Tibial nerve (tissue), 4 donors: ENCODE measurements at regions not wholly inside any gene's neighbourhood (a gene's known extent, or its start where the extent isn't known, plus 50 kb on each side); places are given as distances from the start of the nearest gene placed in this dataset.

Experiments used
- DNase-seq, 2 donors: peaks; one replicate each; pipeline ENCODE4 v3.0.0-alpha.2; 2019; ENCODE audit warnings: low spot score in 2 of 2
- H3K27ac ChIP-seq, 4 donors: fragments of 200-600 bp; sonication (generic) in 3 of 4; one replicate each; pipeline ENCODE4 v1.5.1; 2017 to 2019; ENCODE audit warnings: mild to moderate bottlenecking in 1 of 4
- H3K27me3 ChIP-seq, 2 donors: fragments of 200-600 bp; sonication (generic) in 1 of 2; one replicate each; pipeline versions ENCODE4 v1.5.1 to v1.6.0; 2017 to 2019
- H3K36me3 ChIP-seq, 3 donors: fragments of 200-600 bp; sonication (generic); one replicate each; pipeline ENCODE4 v1.5.1; 2018 to 2019
- H3K4me1 ChIP-seq, 4 donors: fragments of 200-600 bp; sonication (generic) in 3 of 4; one replicate each; pipeline ENCODE4 v1.5.1; 2017 to 2019
- H3K4me3 ChIP-seq, 4 donors: fragments of 200-600 bp; sonication (generic) in 3 of 4; one replicate each; pipeline ENCODE4 v1.5.1; 2017 to 2019; ENCODE audit warnings: mild to moderate bottlenecking in 1 of 4, moderate library complexity in 1 of 4
- H3K9me3 ChIP-seq, 4 donors: fragments of 200-600 bp; sonication (generic) in 3 of 4; one replicate each; pipeline ENCODE4 v1.5.1; 2017 to 2019
- CTCF ChIP-seq, 5 experiments: fragments of 200-600 bp in 3 of 5; fragments of 450-650 bp in 2 of 5; sonication (generic) in 3 of 5; IDR thresholded peaks; one replicate each; pipeline ENCODE4 v1.5.1; 2016 to 2019; ENCODE audit warnings: antibody characterized with exemption in 5 of 5, mild to moderate bottlenecking in 3 of 5, moderate library complexity in 2 of 5
- EP300 ChIP-seq, 2 donors: sonication (generic); formaldehyde crosslinking; IDR thresholded peaks; one replicate each; pipeline ENCODE4 v1.6.1; 2017; ENCODE audit warnings: antibody characterized with exemption in 2 of 2, mild to moderate bottlenecking in 1 of 2
- POLR2A ChIP-seq, 2 donors: fragments of 450-650 bp; IDR thresholded peaks; one replicate each; pipeline ENCODE4 v1.6.1; 2017; ENCODE audit warnings: antibody characterized with exemption in 2 of 2, mild to moderate bottlenecking in 2 of 2, moderate library complexity in 2 of 2
- WGBS, 2 donors: methylation state at CpG; one replicate each; pipeline ENCODE4 v1.1.5; 2018; 5-methylcytosine and 5-hydroxymethylcytosine counted together

- H3K27ac ChIP-seq: no peak overlapping the region
- 72 to 73% methylated on average over 17 of the region's 17 CpGs for WGBS, 2 donors
- H3K36me3 ChIP-seq: no peaks in the 10 kb centered on the region
- no peak overlapping the region for H3K4me3 ChIP-seq
- no peak for TF ChIP-seq CTCF (IDR thresholded peaks at IDR 0.05)
- no peak for TF ChIP-seq EP300 (IDR thresholded peaks at IDR 0.05)
- TF ChIP-seq POLR2A (IDR thresholded peaks at IDR 0.05): no peak
- peaks cover 0 to 7% (median 0%) of the 10 kb centered on the region in 4 donors for H3K9me3 ChIP-seq
- H3K27me3 ChIP-seq: no peaks in the 10 kb centered on the region
- H3K4me1 ChIP-seq: peaks cover 0 to 18% (median 0%) of the 10 kb centered on the region in 4 donors
- DNase-seq: no peak
These were observed 156.8 kb downstream of the DLL1 start for GRCh38 chr6:170134031-170134470.

GRCh38 chr6:170132561-170132991 lies 158.3 kb downstream of the DLL1 start:
- Histone ChIP-seq H3K27me3 (no peaks in the 10 kb centered on the region), H3K4me1 (peaks cover 0 to 14% (median 0%) of the 10 kb centered on the region in 4 donors), H3K9me3 (peaks cover 0 to 7% (median 0%) of the 10 kb centered on the region in 4 donors), H3K36me3 (no peaks in the 10 kb centered on the region), H3K27ac (no peak overlapping the region), H3K4me3 (no peak overlapping the region)
- DNase-seq: no peak
- 86 to 87% methylated on average over 10 of the region's 10 CpGs for WGBS, 2 donors
- TF ChIP-seq EP300 (IDR thresholded peaks at IDR 0.05): no peak
- TF ChIP-seq CTCF (IDR thresholded peaks at IDR 0.05): no peak
- TF ChIP-seq POLR2A (IDR thresholded peaks at IDR 0.05): no peak

GRCh38 chr6:170132011-170132521 lies 158.8 kb downstream of the DLL1 start:
- Histone ChIP-seq H3K27ac (no peak overlapping the region), H3K36me3 (no peaks in the 10 kb centered on the region), H3K4me3 (no peak overlapping the region), H3K27me3 (no peaks in the 10 kb centered on the region), H3K4me1 (peaks cover 0 to 13% (median 0%) of the 10 kb centered on the region in 4 donors), H3K9me3 (peaks cover 0 to 7% (median 0%) of the 10 kb centered on the region in 4 donors)
- TF ChIP-seq POLR2A (IDR thresholded peaks at IDR 0.05) (no peak), EP300 (IDR thresholded peaks at IDR 0.05) (no peak), CTCF (IDR thresholded peaks at IDR 0.05) (no peak)
- WGBS, 2 donors: 89 to 90% methylated on average over 11 of the region's 11 CpGs
- no peak for DNase-seq

GRCh38 chr6:170131351-170131750 lies 159.5 kb downstream of the DLL1 start:
- DNase-seq: no peak
- WGBS, 2 donors: 74 to 81% methylated on average over 11 of the region's 11 CpGs

More at GRCh38 chr6:170131351-170131750, 159.5 kb downstream of the DLL1 start:
- Histone ChIP-seq H3K4me3 (no peak overlapping the region), H3K36me3 (no peaks in the 10 kb centered on the region), H3K4me1 (peaks cover 0 to 13% (median 0%) of the 10 kb centered on the region in 4 donors), H3K27ac (no peak overlapping the region), H3K9me3 (no peaks in the 10 kb centered on the region), H3K27me3 (no peaks in the 10 kb centered on the region)
- TF ChIP-seq CTCF (IDR thresholded peaks at IDR 0.05) (no peak), EP300 (IDR thresholded peaks at IDR 0.05) (no peak), POLR2A (IDR thresholded peaks at IDR 0.05) (no peak)
